ENCODE measurements at regions not wholly inside any gene's neighbourhood (a gene's known extent, or its start where the extent isn't known, plus 50 kb on each side); places are given as distances from the start of the nearest gene placed in this dataset.

DNA sequence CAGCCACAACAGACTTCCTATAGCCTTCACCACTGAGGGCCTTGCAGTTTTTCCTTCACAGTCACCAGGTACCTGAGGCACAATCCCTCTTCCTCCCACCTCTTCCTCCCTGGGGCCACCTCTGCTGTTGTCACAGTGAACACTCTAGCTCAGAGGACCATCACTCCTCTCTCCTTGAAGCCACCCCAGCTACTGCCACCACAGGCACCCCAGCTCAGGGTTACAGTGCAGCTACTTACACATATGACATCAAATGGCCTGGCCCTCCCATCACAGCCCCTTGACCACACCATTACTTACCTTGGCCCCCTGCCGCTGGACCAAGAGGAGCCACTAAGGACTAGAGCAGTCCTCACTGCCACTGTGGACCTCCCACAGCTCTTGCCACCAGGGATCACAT lies 213.5 kb upstream of the CRBN start:
- intact Hi-C loops (cut with micrococcal nuclease) (no loop called here), in situ Hi-C loops (cut with MboI) (no loop called here)
- Histone ChIP-seq H3K9me1 (ENCODE audit: control insufficient read depth, insufficient read depth, low read length) (no peaks in the 10 kb centered on the region), H3K79me2 (ENCODE audit: control insufficient read depth, insufficient read depth, low read length) (no peaks in the 10 kb centered on the region), H3K4me1 (replicated peaks in 1 of 2; ENCODE audit: control insufficient read depth in 2 of 2, insufficient read depth in 2 of 2, low read length in 2 of 2) (no peaks in the 10 kb centered on the region), H4K20me1 (replicated peaks; ENCODE audit: control insufficient read depth, insufficient read depth, low read length) (no peaks in the 10 kb centered on the region), H2AFZ (ENCODE audit: low read depth, low read length) (no peak overlapping the region), H3K9me3 (replicated peaks; ENCODE audit: control insufficient read depth, insufficient read depth, low read depth, low read length) (no peaks in the 10 kb centered on the region), H3K36me3 (ENCODE audit: control insufficient read depth, insufficient read depth, low read length) (no peaks in the 10 kb centered on the region), H3K9ac (ENCODE audit: insufficient read depth in 1 of 2, low read depth in 2 of 2, low read length in 2 of 2) (no peak overlapping the region), H3K4me2 (ENCODE audit: insufficient read depth, low read length) (no peak overlapping the region), H3K27me3 (ENCODE audit: control insufficient read depth in 2 of 2, insufficient read depth in 2 of 2, low read length in 2 of 2) (no peaks in the 10 kb centered on the region), H3K27ac (ENCODE audit: extremely low read depth, low read depth, low read length) (no peak overlapping the region), H3K4me3 (no peak overlapping the region)
- 0% methylated on average over 1 of the region's 1 CpG for WGBS (ENCODE audit: insufficient coverage, low coverage, missing lambda C conversion rate)
- TF ChIP-seq, protein P1, sequence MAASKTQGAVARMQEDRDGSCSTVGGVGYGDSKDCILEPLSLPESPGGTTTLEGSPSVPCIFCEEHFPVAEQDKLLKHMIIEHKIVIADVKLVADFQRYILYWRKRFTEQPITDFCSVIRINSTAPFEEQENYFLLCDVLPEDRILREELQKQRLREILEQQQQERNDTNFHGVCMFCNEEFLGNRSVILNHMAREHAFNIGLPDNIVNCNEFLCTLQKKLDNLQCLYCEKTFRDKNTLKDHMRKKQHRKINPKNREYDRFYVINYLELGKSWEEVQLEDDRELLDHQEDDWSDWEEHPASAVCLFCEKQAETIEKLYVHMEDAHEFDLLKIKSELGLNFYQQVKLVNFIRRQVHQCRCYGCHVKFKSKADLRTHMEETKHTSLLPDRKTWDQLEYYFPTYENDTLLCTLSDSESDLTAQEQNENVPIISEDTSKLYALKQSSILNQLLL (CRISPR knock-in tag; IDR thresholded peaks at IDR 0.05; ENCODE audit: borderline replicate concordance), result no peak
- TF ChIP-seq, protein P2, sequence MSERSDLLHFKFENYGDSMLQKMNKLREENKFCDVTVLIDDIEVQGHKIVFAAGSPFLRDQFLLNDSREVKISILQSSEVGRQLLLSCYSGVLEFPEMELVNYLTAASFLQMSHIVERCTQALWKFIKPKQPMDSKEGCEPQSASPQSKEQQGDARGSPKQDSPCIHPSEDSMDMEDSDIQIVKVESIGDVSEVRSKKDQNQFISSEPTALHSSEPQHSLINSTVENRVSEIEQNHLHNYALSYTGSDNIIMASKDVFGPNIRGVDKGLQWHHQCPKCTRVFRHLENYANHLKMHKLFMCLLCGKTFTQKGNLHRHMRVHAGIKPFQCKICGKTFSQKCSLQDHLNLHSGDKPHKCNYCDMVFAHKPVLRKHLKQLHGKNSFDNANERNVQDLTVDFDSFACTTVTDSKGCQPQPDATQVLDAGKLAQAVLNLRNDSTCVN (CRISPR knock-in tag; IDR thresholded peaks at IDR 0.05), result no peak
- TF ChIP-seq ZNF232 (CRISPR knock-in tag; IDR thresholded peaks at IDR 0.05), result no peak
- no peak for TF ChIP-seq NFIX (CRISPR knock-in tag; IDR thresholded peaks at IDR 0.05; ENCODE audit: low read depth)
- TF ChIP-seq, protein P3, sequence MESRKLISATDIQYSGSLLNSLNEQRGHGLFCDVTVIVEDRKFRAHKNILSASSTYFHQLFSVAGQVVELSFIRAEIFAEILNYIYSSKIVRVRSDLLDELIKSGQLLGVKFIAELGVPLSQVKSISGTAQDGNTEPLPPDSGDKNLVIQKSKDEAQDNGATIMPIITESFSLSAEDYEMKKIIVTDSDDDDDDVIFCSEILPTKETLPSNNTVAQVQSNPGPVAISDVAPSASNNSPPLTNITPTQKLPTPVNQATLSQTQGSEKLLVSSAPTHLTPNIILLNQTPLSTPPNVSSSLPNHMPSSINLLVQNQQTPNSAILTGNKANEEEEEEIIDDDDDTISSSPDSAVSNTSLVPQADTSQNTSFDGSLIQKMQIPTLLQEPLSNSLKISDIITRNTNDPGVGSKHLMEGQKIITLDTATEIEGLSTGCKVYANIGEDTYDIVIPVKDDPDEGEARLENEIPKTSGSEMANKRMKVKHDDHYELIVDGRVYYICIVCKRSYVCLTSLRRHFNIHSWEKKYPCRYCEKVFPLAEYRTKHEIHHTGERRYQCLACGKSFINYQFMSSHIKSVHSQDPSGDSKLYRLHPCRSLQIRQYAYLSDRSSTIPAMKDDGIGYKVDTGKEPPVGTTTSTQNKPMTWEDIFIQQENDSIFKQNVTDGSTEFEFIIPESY (CRISPR knock-in tag; IDR thresholded peaks at IDR 0.05), result no peak
- no peak for TF ChIP-seq ZNF507 (tag; conservative IDR thresholded peaks at IDR 0.05)
- TF ChIP-seq, protein P4, sequence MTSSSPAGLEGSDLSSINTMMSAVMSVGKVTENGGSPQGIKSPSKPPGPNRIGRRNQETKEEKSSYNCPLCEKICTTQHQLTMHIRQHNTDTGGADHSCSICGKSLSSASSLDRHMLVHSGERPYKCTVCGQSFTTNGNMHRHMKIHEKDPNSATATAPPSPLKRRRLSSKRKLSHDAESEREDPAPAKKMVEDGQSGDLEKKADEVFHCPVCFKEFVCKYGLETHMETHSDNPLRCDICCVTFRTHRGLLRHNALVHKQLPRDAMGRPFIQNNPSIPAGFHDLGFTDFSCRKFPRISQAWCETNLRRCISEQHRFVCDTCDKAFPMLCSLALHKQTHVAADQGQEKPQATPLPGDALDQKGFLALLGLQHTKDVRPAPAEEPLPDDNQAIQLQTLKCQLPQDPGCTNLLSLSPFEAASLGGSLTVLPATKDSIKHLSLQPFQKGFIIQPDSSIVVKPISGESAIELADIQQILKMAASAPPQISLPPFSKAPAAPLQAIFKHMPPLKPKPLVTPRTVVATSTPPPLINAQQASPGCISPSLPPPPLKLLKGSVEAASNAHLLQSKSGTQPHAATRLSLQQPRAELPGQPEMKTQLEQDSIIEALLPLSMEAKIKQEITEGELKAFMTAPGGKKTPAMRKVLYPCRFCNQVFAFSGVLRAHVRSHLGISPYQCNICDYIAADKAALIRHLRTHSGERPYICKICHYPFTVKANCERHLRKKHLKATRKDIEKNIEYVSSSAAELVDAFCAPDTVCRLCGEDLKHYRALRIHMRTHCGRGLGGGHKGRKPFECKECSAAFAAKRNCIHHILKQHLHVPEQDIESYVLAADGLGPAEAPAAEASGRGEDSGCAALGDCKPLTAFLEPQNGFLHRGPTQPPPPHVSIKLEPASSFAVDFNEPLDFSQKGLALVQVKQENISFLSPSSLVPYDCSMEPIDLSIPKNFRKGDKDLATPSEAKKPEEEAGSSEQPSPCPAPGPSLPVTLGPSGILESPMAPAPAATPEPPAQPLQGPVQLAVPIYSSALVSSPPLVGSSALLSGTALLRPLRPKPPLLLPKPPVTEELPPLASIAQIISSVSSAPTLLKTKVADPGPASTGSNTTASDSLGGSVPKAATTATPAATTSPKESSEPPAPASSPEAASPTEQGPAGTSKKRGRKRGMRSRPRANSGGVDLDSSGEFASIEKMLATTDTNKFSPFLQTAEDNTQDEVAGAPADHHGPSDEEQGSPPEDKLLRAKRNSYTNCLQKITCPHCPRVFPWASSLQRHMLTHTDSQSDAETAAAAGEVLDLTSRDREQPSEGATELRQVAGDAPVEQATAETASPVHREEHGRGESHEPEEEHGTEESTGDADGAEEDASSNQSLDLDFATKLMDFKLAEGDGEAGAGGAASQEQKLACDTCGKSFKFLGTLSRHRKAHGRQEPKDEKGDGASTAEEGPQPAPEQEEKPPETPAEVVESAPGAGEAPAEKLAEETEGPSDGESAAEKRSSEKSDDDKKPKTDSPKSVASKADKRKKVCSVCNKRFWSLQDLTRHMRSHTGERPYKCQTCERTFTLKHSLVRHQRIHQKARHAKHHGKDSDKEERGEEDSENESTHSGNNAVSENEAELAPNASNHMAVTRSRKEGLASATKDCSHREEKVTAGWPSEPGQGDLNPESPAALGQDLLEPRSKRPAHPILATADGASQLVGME (CRISPR knock-in tag; IDR thresholded peaks at IDR 0.05), result no peak
- no peak for TF ChIP-seq KAT2B (IDR thresholded peaks at IDR 0.05; ENCODE audit: low read depth, low read length)
- no peak for TF ChIP-seq ZZZ3 (IDR thresholded peaks at IDR 0.05)
- TF ChIP-seq, protein P5, sequence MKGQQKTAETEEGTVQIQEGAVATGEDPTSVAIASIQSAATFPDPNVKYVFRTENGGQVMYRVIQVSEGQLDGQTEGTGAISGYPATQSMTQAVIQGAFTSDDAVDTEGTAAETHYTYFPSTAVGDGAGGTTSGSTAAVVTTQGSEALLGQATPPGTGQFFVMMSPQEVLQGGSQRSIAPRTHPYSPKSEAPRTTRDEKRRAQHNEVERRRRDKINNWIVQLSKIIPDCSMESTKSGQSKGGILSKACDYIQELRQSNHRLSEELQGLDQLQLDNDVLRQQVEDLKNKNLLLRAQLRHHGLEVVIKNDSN (CRISPR knock-in tag; IDR thresholded peaks at IDR 0.05), result no peak
- no TSS peak for BruUV-seq (replicated peaks)
- POLR2A ChIA-PET, result no interaction called here
- FAIRE-seq (no peak), DNase-seq (ENCODE audit: extremely low read depth in 1 of 4, low spot score in 3 of 4) (no peak), ATAC-seq (no peak)
- CTCF ChIA-PET (ENCODE audit: low intra/inter-chr PET ratio), result no interaction called here

Measured in K562 (cell line).